ENCODE measurements at regions not wholly inside any gene's neighbourhood (a gene's known extent, or its start where the extent isn't known, plus 50 kb on each side); places are given as distances from the start of the nearest gene placed in this dataset.
"Not testable (repeated sequence)": the region's sequence is repeated elsewhere in the genome, so short reads cannot be mapped to it uniquely, and the experiment has no call there.

GRCh38 chrX:110944751-110945675, 149.4 kb upstream of the CHRDL1 start:
- DNase-seq (ENCODE audit: insufficient read length, low spot score) (no peak), FAIRE-seq (no peak)
- no peak for TF ChIP-seq POLR2A (IDR thresholded peaks at IDR 0.05; ENCODE audit: low read depth, low read length)

GRCh38 chrX:110944311-110944750, 148.7 kb upstream of the CHRDL1 start:
- DNase-seq (ENCODE audit: insufficient read length, low spot score) (no peak), FAIRE-seq (no peak)
- TF ChIP-seq POLR2A (IDR thresholded peaks at IDR 0.05; ENCODE audit: low read depth, low read length) = no peak

- FAIRE-seq = no peak
- DNase-seq (ENCODE audit: insufficient read length, low spot score) = no peak
- no peak for TF ChIP-seq POLR2A (IDR thresholded peaks at IDR 0.05; ENCODE audit: low read depth, low read length)
These were observed 146.3 kb upstream of the CHRDL1 start for GRCh38 chrX:110941906-110942305.

- no peak for TF ChIP-seq POLR2A (IDR thresholded peaks at IDR 0.05; ENCODE audit: low read depth, low read length)
- FAIRE-seq = no peak
- no peak for DNase-seq (ENCODE audit: insufficient read length, low spot score)
These were observed 143.5 kb upstream of the CHRDL1 start for GRCh38 chrX:110938977-110939732.

GRCh38 chrX:110924871-110925270, 129.3 kb upstream of the CHRDL1 start:
- FAIRE-seq (no peak), DNase-seq (ENCODE audit: insufficient read length, low spot score) (no peak)
- no peak for TF ChIP-seq POLR2A (IDR thresholded peaks at IDR 0.05; ENCODE audit: low read depth, low read length)

- TF ChIP-seq POLR2A (IDR thresholded peaks at IDR 0.05; ENCODE audit: low read depth, low read length) = no peak
- no peak for FAIRE-seq
- no peak for DNase-seq (ENCODE audit: insufficient read length, low spot score)
These were observed 125.4 kb upstream of the CHRDL1 start for GRCh38 chrX:110920991-110921390.

GRCh38 chrX:110915570-110915969, 120.0 kb upstream of the CHRDL1 start:
- TF ChIP-seq POLR2A (IDR thresholded peaks at IDR 0.05; ENCODE audit: low read depth, low read length) = no peak
- no peak for FAIRE-seq
- no peak for DNase-seq (ENCODE audit: insufficient read length, low spot score)

GRCh38 chrX:110915111-110915510, 119.5 kb upstream of the CHRDL1 start:
- DNase-seq (ENCODE audit: insufficient read length, low spot score) (no peak), FAIRE-seq (no peak)
- no peak for TF ChIP-seq POLR2A (IDR thresholded peaks at IDR 0.05; ENCODE audit: low read depth, low read length)

- DNase-seq (ENCODE audit: insufficient read length, low spot score) (no peak), FAIRE-seq (no peak)
- TF ChIP-seq POLR2A (IDR thresholded peaks at IDR 0.05; ENCODE audit: low read depth, low read length) = no peak
These were observed 118.7 kb upstream of the CHRDL1 start for GRCh38 chrX:110914281-110914680.

- DNase-seq (ENCODE audit: insufficient read length, low spot score); FAIRE-seq: not testable (repeated sequence)
These were observed 109.1 kb upstream of the CHRDL1 start for GRCh38 chrX:110904747-110905146.

- DNase-seq (ENCODE audit: insufficient read length, low spot score) = no peak
- no peak for FAIRE-seq
- TF ChIP-seq POLR2A (IDR thresholded peaks at IDR 0.05; ENCODE audit: low read depth, low read length) = no peak
These were observed 86.4 kb upstream of the CHRDL1 start for GRCh38 chrX:110881971-110882370.

- DNase-seq (ENCODE audit: insufficient read length, low spot score) (no peak), FAIRE-seq (no peak)
- no peak for TF ChIP-seq POLR2A (IDR thresholded peaks at IDR 0.05; ENCODE audit: low read depth, low read length)
These were observed 81.7 kb upstream of the CHRDL1 start for GRCh38 chrX:110877326-110877725.

- TF ChIP-seq POLR2A (IDR thresholded peaks at IDR 0.05; ENCODE audit: low read depth, low read length) = no peak
- DNase-seq (ENCODE audit: insufficient read length, low spot score) (no peak), FAIRE-seq (no peak)
These were observed 76.2 kb upstream of the CHRDL1 start for GRCh38 chrX:110871839-110872238.

- FAIRE-seq (no peak), DNase-seq (ENCODE audit: insufficient read length, low spot score) (no peak)
- TF ChIP-seq POLR2A (IDR thresholded peaks at IDR 0.05; ENCODE audit: low read depth, low read length) = no peak
These were observed 70.8 kb upstream of the CHRDL1 start for GRCh38 chrX:110866421-110866820.

- no peak for TF ChIP-seq POLR2A (IDR thresholded peaks at IDR 0.05; ENCODE audit: low read depth, low read length)
- DNase-seq (ENCODE audit: insufficient read length, low spot score) (no peak), FAIRE-seq (no peak)
These were observed 68.3 kb upstream of the CHRDL1 start for GRCh38 chrX:110863883-110864282.
